BLaER1 (cell line): ENCODE measurements at regions not wholly inside any gene's neighbourhood (a gene's known extent, or its start where the extent isn't known, plus 50 kb on each side); places are given as distances from the start of the nearest gene placed in this dataset.

Experiments
- H3K27ac ChIP-seq: shearing (Covaris generic); formaldehyde crosslinking; 2 replicates; pipeline ENCODE4 v1.8.1; 2022
- H3K27me3 ChIP-seq: shearing (Covaris generic); formaldehyde crosslinking; 2 replicates; pipeline ENCODE4 v1.8.1; 2022
- H3K36me3 ChIP-seq: shearing (Covaris generic); formaldehyde crosslinking; 2 replicates; pipeline ENCODE4 v1.8.1; 2022
- H3K4me1 ChIP-seq: shearing (Covaris generic); formaldehyde crosslinking; 2 replicates; pipeline ENCODE4 v1.8.1; 2022
- H3K4me2 ChIP-seq: shearing (Covaris generic); formaldehyde crosslinking; 2 replicates; pipeline ENCODE4 v1.8.1; 2022
- H3K4me3 ChIP-seq: shearing (Covaris generic); formaldehyde crosslinking; 2 replicates; pipeline ENCODE4 v1.8.1; 2022
- H3K9ac ChIP-seq: shearing (Covaris generic); formaldehyde crosslinking; 2 replicates; pipeline ENCODE4 v1.8.1; 2022
- H3K9me3 ChIP-seq: shearing (Covaris generic); formaldehyde crosslinking; 2 replicates; pipeline ENCODE4 v1.8.1; 2022
- H4K20me1 ChIP-seq: shearing (Covaris generic); formaldehyde crosslinking; 2 replicates; pipeline ENCODE4 v1.8.1; 2022
- Cebpa-rat ChIP-seq: shearing (Covaris generic); IDR thresholded peaks from 2 replicates; pipeline ENCODE4 v1.8.1; 2022

- H4K20me1 ChIP-seq, result no peaks in the 10 kb centered on the region
- no peaks in the 10 kb centered on the region for H3K36me3 ChIP-seq
- no peaks in the 10 kb centered on the region for H3K4me1 ChIP-seq
- H3K4me2 ChIP-seq, result no peak overlapping the region
- no peak overlapping the region for H3K27ac ChIP-seq
- no peaks in the 10 kb centered on the region for H3K9me3 ChIP-seq
- no peaks in the 10 kb centered on the region for H3K27me3 ChIP-seq
- TF ChIP-seq Cebpa-rat, result no peak
- no peak overlapping the region for H3K9ac ChIP-seq
- H3K4me3 ChIP-seq, result no peak overlapping the region
Measured at GRCh38 chr16:50940275-50940854, 198.5 kb downstream of the CYLD start.

DNA sequence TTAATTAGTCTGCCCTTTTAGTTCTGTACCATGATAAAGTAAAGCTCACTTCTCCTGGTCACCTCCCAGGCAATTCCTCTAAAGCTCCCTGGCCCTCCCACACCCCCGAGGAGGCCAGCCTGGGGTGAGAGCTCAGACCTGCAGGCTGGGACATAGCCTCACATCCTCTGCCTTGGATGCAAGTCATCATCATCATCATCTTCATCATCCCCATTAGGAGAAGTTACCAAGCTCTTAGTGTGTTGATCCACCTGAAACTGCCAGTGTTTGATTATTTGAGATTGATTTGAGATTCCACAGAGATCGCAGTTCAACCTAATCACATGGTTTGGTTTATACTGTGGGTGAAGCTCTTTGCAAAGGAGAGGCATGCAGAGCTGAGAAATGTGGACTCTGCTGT, 197.5 kb downstream of the CYLD start:
- H3K9ac ChIP-seq, result no peak overlapping the region
- no peak for TF ChIP-seq Cebpa-rat
- no peak overlapping the region for H3K4me3 ChIP-seq
- H3K27ac ChIP-seq, result no peak overlapping the region
- H3K36me3 ChIP-seq, result no peaks in the 10 kb centered on the region
- no peaks in the 10 kb centered on the region for H3K9me3 ChIP-seq
- no peaks in the 10 kb centered on the region for H3K4me1 ChIP-seq
- H3K4me2 ChIP-seq, result no peak overlapping the region
- H4K20me1 ChIP-seq, result no peaks in the 10 kb centered on the region
- no peaks in the 10 kb centered on the region for H3K27me3 ChIP-seq

DNA sequence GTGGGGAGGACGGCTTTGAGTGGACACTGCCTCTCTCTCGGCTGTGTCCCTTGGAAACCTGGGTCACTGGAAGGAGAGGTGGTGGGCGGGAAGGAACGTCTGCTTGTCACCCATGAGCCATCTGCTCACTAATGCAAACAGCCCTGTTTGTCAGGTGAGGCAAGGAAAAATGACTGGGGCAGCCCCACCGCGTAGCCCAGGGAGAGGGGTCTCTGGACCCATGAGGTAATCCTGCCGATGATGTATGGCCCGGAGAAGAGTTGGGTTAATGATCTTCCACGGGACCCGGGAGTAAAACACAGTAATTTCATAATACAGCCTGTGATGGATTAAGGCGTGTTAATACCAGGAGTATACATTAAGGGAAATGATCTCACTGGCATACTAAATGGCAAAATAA, 197.0 kb downstream of the CYLD start:
- no peak overlapping the region for H3K4me2 ChIP-seq
- TF ChIP-seq Cebpa-rat, result no peak
- H3K4me1 ChIP-seq, result no peaks in the 10 kb centered on the region
- H3K36me3 ChIP-seq, result no peaks in the 10 kb centered on the region
- no peaks in the 10 kb centered on the region for H3K27me3 ChIP-seq
- no peak overlapping the region for H3K27ac ChIP-seq
- H3K9ac ChIP-seq, result no peak overlapping the region
- no peak overlapping the region for H3K4me3 ChIP-seq
- no peaks in the 10 kb centered on the region for H3K9me3 ChIP-seq
- no peaks in the 10 kb centered on the region for H4K20me1 ChIP-seq

GRCh38 chr16:50933262-50933661, 191.4 kb downstream of the CYLD start:
- Histone ChIP-seq H3K4me2 (no peak overlapping the region), H4K20me1 (no peaks in the 10 kb centered on the region), H3K4me3 (no peak overlapping the region), H3K9ac (no peak overlapping the region), H3K4me1 (no peaks in the 10 kb centered on the region), H3K9me3 (no peaks in the 10 kb centered on the region), H3K27ac (no peak overlapping the region), H3K27me3 (no peaks in the 10 kb centered on the region), H3K36me3 (no peaks in the 10 kb centered on the region)
- no peak for TF ChIP-seq Cebpa-rat

DNA sequence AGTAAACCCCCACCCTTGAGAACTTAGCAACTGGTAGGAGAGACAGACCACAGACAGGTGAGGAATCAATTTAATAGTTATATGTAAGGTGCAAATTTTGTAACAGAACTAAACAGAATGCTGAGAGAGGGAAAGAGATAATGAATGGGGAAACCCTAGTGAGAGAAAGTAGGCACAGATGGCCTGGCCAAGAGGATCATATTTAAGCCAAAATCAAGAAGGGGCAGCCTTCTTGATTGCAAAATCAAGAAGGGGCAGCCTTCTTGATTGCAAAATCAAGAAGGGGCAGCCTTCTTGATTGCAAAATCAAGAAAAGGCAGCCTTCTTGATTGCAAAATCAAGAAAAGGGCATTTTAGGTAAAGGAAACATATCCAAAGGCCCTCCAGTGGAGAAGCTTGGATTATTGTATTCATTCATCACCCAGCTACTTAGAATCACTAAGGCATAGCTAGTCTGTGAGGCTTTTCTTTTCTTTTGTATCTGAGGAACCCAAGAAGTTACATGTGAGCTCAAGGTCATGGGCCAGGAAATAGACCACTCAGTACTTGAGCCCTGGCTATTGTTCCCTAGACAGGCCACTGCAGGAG, 190.6 kb downstream of the CYLD start:
- no peak for TF ChIP-seq Cebpa-rat
- Histone ChIP-seq H3K36me3 (no peaks in the 10 kb centered on the region), H3K4me1 (no peaks in the 10 kb centered on the region), H3K27me3 (no peaks in the 10 kb centered on the region), H3K27ac (no peak overlapping the region), H3K4me3 (no peak overlapping the region), H3K4me2 (no peak overlapping the region), H3K9ac (no peak overlapping the region), H3K9me3 (no peaks in the 10 kb centered on the region), H4K20me1 (no peaks in the 10 kb centered on the region)

GRCh38 chr16:50928065-50928464, 186.2 kb downstream of the CYLD start:
- Histone ChIP-seq H3K4me1 (no peaks in the 10 kb centered on the region), H3K9me3 (no peaks in the 10 kb centered on the region), H3K4me3 (no peak overlapping the region), H3K4me2 (no peak overlapping the region), H3K9ac (no peak overlapping the region), H3K36me3 (no peaks in the 10 kb centered on the region), H3K27me3 (no peaks in the 10 kb centered on the region), H3K27ac (no peak overlapping the region), H4K20me1 (no peaks in the 10 kb centered on the region)
- TF ChIP-seq Cebpa-rat, result no peak

DNA sequence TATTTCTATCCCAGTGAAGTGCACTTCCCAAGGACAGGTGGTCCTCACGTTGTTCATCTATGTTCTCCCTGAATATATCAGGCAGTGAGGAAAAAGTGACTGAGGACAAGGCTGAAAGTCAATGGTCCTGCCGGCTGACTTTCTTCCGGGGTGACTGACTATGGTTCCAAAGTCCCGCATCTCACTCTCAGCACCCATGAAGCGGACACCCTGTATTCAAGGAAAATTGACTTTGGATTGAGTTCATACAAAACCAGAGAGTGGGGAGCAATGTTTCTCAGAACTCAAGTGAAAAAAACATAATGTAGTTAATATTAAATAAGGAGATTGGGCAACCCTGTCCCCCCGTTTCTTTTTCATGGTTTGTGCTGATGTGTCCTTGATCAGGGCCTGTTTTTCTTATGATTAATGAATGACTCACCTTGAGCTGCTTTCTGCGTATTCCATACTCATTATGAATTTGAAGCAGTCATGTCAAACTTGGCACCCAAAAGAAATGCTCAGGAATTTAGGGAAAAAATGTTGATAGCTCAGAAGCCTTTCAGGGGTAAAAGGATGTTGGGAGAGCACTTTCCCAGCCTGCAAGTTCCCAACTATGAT, 184.0 kb downstream of the CYLD start:
- no peaks in the 10 kb centered on the region for H3K36me3 ChIP-seq
- no peaks in the 10 kb centered on the region for H4K20me1 ChIP-seq
- H3K27me3 ChIP-seq, result no peaks in the 10 kb centered on the region
- no peak overlapping the region for H3K4me3 ChIP-seq
- no peaks in the 10 kb centered on the region for H3K4me1 ChIP-seq
- H3K9me3 ChIP-seq, result no peaks in the 10 kb centered on the region
- no peak overlapping the region for H3K4me2 ChIP-seq
- H3K9ac ChIP-seq, result no peak overlapping the region
- no peak overlapping the region for H3K27ac ChIP-seq
- TF ChIP-seq Cebpa-rat, result no peak

GRCh38 chr16:50924759-50925545, 183.1 kb downstream of the CYLD start:
- no peaks in the 10 kb centered on the region for H4K20me1 ChIP-seq
- H3K27ac ChIP-seq, result no peak overlapping the region
- H3K36me3 ChIP-seq, result no peaks in the 10 kb centered on the region
- no peaks in the 10 kb centered on the region for H3K27me3 ChIP-seq
- no peak overlapping the region for H3K4me3 ChIP-seq
- no peak for TF ChIP-seq Cebpa-rat
- no peaks in the 10 kb centered on the region for H3K9me3 ChIP-seq
- H3K9ac ChIP-seq, result no peak overlapping the region
- no peaks in the 10 kb centered on the region for H3K4me1 ChIP-seq
- no peak overlapping the region for H3K4me2 ChIP-seq

DNA sequence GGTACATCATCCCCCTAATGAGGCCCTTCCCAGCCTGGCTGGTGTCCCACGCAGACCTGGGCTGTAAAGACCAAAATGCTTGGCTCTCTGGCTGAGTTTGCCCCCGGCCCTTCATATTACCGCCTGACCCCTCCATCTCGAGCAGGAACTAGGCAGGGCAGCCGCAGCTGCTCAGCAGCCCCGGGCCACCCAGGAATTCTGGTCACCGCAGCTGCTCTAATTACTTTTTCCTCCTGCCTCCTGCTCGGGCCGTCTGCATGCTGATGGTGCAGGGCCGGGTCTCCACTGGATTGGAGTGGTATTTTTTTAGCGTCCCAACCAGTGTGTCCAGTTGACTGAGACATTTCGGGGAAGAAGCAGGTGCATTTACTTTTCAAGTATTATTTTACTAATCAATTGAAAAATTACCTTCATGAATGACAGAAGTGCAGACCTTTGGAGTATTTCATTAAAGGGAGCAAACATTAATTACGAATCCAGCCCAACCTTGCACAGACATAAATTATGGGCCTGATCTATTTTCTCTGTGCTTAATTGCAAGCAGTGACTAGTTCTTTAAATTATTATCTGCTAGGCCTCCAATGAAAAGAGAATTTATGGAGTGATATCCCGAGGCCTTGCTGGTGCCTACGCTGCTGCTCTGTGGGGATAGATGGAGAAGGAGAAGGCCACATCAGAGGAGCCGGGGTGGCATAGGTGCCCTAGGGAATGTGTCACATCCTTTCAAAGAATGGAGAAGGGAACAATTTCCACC, 176.2 kb downstream of the CYLD start:
- Histone ChIP-seq H4K20me1 (no peaks in the 10 kb centered on the region), H3K4me2 (no peak overlapping the region), H3K36me3 (no peaks in the 10 kb centered on the region), H3K9me3 (no peaks in the 10 kb centered on the region), H3K4me3 (no peak overlapping the region), H3K27me3 (no peaks in the 10 kb centered on the region), H3K9ac (no peak overlapping the region), H3K4me1 (no peaks in the 10 kb centered on the region), H3K27ac (no peak overlapping the region)
- TF ChIP-seq Cebpa-rat, result no peak
